Peyer's patch (tissue), 4 donors: ENCODE measurements at regions not wholly inside any gene's neighbourhood (a gene's known extent, or its start where the extent isn't known, plus 50 kb on each side); places are given as distances from the start of the nearest gene placed in this dataset.

Experiments
- DNase-seq, 3 donors: peaks; one replicate each; pipeline ENCODE4 v3.0.0-alpha.2; 2017 to 2019
- H3K27ac ChIP-seq, 4 donors: fragments of 200-600 bp; sonication (generic); one replicate each; pipeline ENCODE4 v1.5.1; 2016 to 2019
- H3K27me3 ChIP-seq, 2 donors: fragments of 200-600 bp; sonication (generic); one replicate each; pipeline ENCODE4 v1.5.1; 2019
- H3K36me3 ChIP-seq, 3 donors: fragments of 200-600 bp; sonication (generic); one replicate each; pipeline ENCODE4 v1.5.1; 2016 to 2019
- H3K4me1 ChIP-seq, 4 donors: fragments of 200-600 bp; sonication (generic); one replicate each; pipeline ENCODE4 v1.5.1; 2016 to 2019
- H3K4me3 ChIP-seq, 4 donors: fragments of 200-600 bp; sonication (generic); 1 replicate in 3 of 4; 2 replicates in 1 of 4; pipeline ENCODE4 v1.5.1; 2016 to 2019; ENCODE audit warnings: mild to moderate bottlenecking in 1 of 4
- H3K9me3 ChIP-seq, 4 donors: fragments of 200-600 bp; sonication (generic); one replicate each; pipeline ENCODE4 v1.5.1; 2016 to 2019; ENCODE audit warnings: mild to moderate bottlenecking in 1 of 4
- CTCF ChIP-seq, 6 experiments: fragments of 450-650 bp in 4 of 6; fragments of 200-600 bp in 2 of 6; sonication (generic) in 1 of 6; IDR thresholded peaks; one replicate each; pipeline ENCODE4 v1.5.1; 2017 to 2019; ENCODE audit warnings: antibody characterized with exemption in 6 of 6, mild to moderate bottlenecking in 3 of 6, moderate library complexity in 1 of 6
- POLR2A ChIP-seq, 2 donors: fragments of 450-650 bp; IDR thresholded peaks; one replicate each; pipeline ENCODE4 v1.5.1; 2017; ENCODE audit warnings: antibody characterized with exemption in 2 of 2, mild to moderate bottlenecking in 2 of 2, moderate library complexity in 2 of 2

- DNase-seq: no peak
- TF ChIP-seq POLR2A (IDR thresholded peaks at IDR 0.05) (no peak), CTCF (IDR thresholded peaks at IDR 0.05) (no peak)
- Histone ChIP-seq H3K27ac (no peak overlapping the region), H3K4me1 (no peaks in the 10 kb centered on the region), H3K36me3 (no peaks in the 10 kb centered on the region), H3K4me3 (no peak overlapping the region), H3K9me3 (no peaks in the 10 kb centered on the region), H3K27me3 (no peaks in the 10 kb centered on the region)
These were observed 56.0 kb downstream of the PLK2 start for GRCh38 chr5:58403822-58404433.

DNA sequence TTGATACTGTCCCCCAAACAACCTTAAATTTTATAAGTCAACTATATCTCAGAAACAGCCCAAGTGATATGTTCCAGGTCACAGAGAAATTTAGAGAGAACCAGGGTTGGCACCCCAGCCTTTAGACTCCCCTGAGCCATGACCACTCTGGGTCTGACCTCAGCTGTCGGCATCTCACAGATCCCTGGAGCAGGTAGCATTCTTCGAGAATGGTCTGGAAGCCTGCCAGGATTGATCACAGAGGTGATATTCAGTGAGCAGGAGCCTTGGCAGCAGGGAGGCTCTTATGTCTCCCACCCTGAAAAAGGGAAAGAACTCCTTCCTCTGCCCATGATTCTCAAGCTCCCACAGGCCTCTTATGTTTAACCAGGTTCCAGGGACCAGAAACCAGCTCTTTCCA is 58.2 kb downstream of the PLK2 start:
- Histone ChIP-seq H3K27me3 (no peaks in the 10 kb centered on the region), H3K27ac (no peak overlapping the region), H3K4me3 (no peak overlapping the region), H3K9me3 (no peaks in the 10 kb centered on the region), H3K36me3 (no peaks in the 10 kb centered on the region), H3K4me1 (no peaks in the 10 kb centered on the region)
- TF ChIP-seq CTCF (IDR thresholded peaks at IDR 0.05) (no peak), POLR2A (IDR thresholded peaks at IDR 0.05) (no peak)
- DNase-seq: no peak

- TF ChIP-seq CTCF (IDR thresholded peaks at IDR 0.05) (no peak), POLR2A (IDR thresholded peaks at IDR 0.05) (no peak)
- no peak for DNase-seq
- Histone ChIP-seq H3K4me1 (no peaks in the 10 kb centered on the region), H3K36me3 (no peaks in the 10 kb centered on the region), H3K27ac (no peak overlapping the region), H3K9me3 (no peaks in the 10 kb centered on the region), H3K27me3 (no peaks in the 10 kb centered on the region), H3K4me3 (no peak overlapping the region)
These were observed 59.1 kb downstream of the PLK2 start for GRCh38 chr5:58400737-58401136.

- H3K4me1 ChIP-seq: no peaks in the 10 kb centered on the region
- no peaks in the 10 kb centered on the region for H3K27me3 ChIP-seq
- H3K27ac ChIP-seq: no peak overlapping the region
- TF ChIP-seq CTCF (IDR thresholded peaks at IDR 0.05) (no peak), POLR2A (IDR thresholded peaks at IDR 0.05) (no peak)
- no peak overlapping the region for H3K4me3 ChIP-seq
- no peak for DNase-seq
- no peaks in the 10 kb centered on the region for H3K9me3 ChIP-seq
- no peaks in the 10 kb centered on the region for H3K36me3 ChIP-seq
These were observed 59.9 kb downstream of the PLK2 start for GRCh38 chr5:58399951-58400350.

DNA sequence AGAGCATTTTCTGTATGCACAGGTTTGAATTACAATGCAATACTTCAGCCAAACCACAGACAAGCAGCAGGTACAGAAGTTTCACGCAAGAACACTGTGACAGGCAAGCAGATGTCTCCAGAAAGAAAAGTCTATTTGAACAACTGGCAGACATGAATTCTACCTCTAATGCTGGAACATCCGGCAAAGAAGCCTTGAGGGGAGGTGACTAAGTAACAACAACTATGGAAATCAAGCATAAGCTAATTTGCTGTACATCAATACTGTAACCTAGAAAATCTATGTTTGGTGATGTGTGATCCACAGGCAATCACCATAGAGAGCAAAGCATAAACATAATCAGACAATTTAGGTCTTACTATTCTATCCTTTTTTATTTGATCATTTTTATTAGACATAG is 65.5 kb downstream of the PLK2 start:
- H3K9me3 ChIP-seq: no peaks in the 10 kb centered on the region
- DNase-seq: no peak
- H3K36me3 ChIP-seq: no peaks in the 10 kb centered on the region
- no peak overlapping the region for H3K27ac ChIP-seq
- TF ChIP-seq CTCF (IDR thresholded peaks at IDR 0.05) (no peak), POLR2A (IDR thresholded peaks at IDR 0.05) (no peak)
- H3K4me3 ChIP-seq: no peak overlapping the region
- H3K4me1 ChIP-seq: no peaks in the 10 kb centered on the region
- H3K27me3 ChIP-seq: no peaks in the 10 kb centered on the region

GRCh38 chr5:58393716-58394115 is 66.2 kb downstream of the PLK2 start:
- H3K4me1 ChIP-seq: no peaks in the 10 kb centered on the region
- no peak overlapping the region for H3K4me3 ChIP-seq
- no peaks in the 10 kb centered on the region for H3K27me3 ChIP-seq
- no peak for TF ChIP-seq POLR2A (IDR thresholded peaks at IDR 0.05)
- TF ChIP-seq CTCF (IDR thresholded peaks at IDR 0.05): no peak
- H3K27ac ChIP-seq: no peak overlapping the region
- H3K36me3 ChIP-seq: no peaks in the 10 kb centered on the region
- no peaks in the 10 kb centered on the region for H3K9me3 ChIP-seq
- DNase-seq: no peak
